ENCODE measurements at regions not wholly inside any gene's neighbourhood (a gene's known extent, or its start where the extent isn't known, plus 50 kb on each side); places are given as distances from the start of the nearest gene placed in this dataset.
A peak's percentile ranks its signal among the peaks of the same experiment; 100 is the strongest.

DNA sequence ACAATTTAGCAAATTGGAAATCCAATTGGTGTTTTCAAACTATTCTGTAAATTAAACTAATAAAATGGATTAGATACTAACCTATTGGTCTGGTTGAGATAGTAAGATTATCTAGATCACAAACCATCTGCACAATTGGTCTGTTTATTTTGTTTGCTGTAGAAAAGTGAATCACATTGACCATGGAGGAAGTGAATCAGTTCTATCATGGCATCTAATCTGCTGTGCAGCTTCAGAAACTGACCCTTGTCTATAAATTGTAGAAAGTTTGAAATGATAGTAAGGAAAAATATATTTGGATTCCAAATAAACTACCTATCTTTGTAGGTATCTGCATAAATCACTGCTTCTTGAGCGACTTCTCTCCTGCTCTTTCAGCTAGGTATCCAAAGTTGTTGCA is 1865.4 kb downstream of the MAT2B start:
- Histone ChIP-seq H3K36me3 (ENCODE audit: low read depth) (no peaks in the 10 kb centered on the region), H3K4me3 (ENCODE audit: severe bottlenecking) (no peak overlapping the region), H3K27me3 (ENCODE audit: insufficient read depth, poor library complexity, severe bottlenecking) (peaks cover 11% of the 10 kb centered on the region), H3K9me3 (ENCODE audit: severe bottlenecking) (no peaks in the 10 kb centered on the region), H3K4me1 (ENCODE audit: insufficient read depth, poor library complexity, severe bottlenecking) (peaks cover 9% of the 10 kb centered on the region), H3K27ac (ENCODE audit: poor library complexity, severe bottlenecking) (no peak overlapping the region)
- peak; percentile 53; the same call in 1 of the 3 replicates for ATAC-seq (ENCODE audit: low read depth)
- TF ChIP-seq, protein P1, sequence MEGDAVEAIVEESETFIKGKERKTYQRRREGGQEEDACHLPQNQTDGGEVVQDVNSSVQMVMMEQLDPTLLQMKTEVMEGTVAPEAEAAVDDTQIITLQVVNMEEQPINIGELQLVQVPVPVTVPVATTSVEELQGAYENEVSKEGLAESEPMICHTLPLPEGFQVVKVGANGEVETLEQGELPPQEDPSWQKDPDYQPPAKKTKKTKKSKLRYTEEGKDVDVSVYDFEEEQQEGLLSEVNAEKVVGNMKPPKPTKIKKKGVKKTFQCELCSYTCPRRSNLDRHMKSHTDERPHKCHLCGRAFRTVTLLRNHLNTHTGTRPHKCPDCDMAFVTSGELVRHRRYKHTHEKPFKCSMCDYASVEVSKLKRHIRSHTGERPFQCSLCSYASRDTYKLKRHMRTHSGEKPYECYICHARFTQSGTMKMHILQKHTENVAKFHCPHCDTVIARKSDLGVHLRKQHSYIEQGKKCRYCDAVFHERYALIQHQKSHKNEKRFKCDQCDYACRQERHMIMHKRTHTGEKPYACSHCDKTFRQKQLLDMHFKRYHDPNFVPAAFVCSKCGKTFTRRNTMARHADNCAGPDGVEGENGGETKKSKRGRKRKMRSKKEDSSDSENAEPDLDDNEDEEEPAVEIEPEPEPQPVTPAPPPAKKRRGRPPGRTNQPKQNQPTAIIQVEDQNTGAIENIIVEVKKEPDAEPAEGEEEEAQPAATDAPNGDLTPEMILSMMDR (IDR thresholded peaks at IDR 0.05; ENCODE audit: poor library complexity, severe bottlenecking): no peak
- DNase-seq (ENCODE audit: low spot score): no peak

GRCh38 chr5:165375201-165375600 is 1869.8 kb downstream of the MAT2B start:
- Histone ChIP-seq H3K36me3 (ENCODE audit: low read depth) (no peaks in the 10 kb centered on the region), H3K9me3 (ENCODE audit: severe bottlenecking) (no peaks in the 10 kb centered on the region), H3K27me3 (ENCODE audit: insufficient read depth, poor library complexity, severe bottlenecking) (peaks cover 6% of the 10 kb centered on the region), H3K4me3 (ENCODE audit: severe bottlenecking) (no peak overlapping the region), H3K4me1 (ENCODE audit: insufficient read depth, poor library complexity, severe bottlenecking) (peaks cover 9% of the 10 kb centered on the region), H3K27ac (ENCODE audit: poor library complexity, severe bottlenecking) (no peak overlapping the region)
- DNase-seq (ENCODE audit: low spot score) (no peak), ATAC-seq (ENCODE audit: low read depth) (no peak)
- TF ChIP-seq, protein P1 (IDR thresholded peaks at IDR 0.05; ENCODE audit: poor library complexity, severe bottlenecking): no peak

- DNase-seq (ENCODE audit: low spot score) (no peak), ATAC-seq (ENCODE audit: low read depth) (no peak)
- Histone ChIP-seq H3K4me3 (ENCODE audit: severe bottlenecking) (no peak overlapping the region), H3K36me3 (ENCODE audit: low read depth) (no peaks in the 10 kb centered on the region), H3K4me1 (ENCODE audit: insufficient read depth, poor library complexity, severe bottlenecking) (no peaks in the 10 kb centered on the region), H3K27ac (ENCODE audit: poor library complexity, severe bottlenecking) (no peak overlapping the region), H3K9me3 (ENCODE audit: severe bottlenecking) (no peaks in the 10 kb centered on the region), H3K27me3 (ENCODE audit: insufficient read depth, poor library complexity, severe bottlenecking) (no peaks in the 10 kb centered on the region)
- TF ChIP-seq, protein P1 (IDR thresholded peaks at IDR 0.05; ENCODE audit: poor library complexity, severe bottlenecking): no peak
Observed at GRCh38 chr5:165393839-165394238, 1888.4 kb downstream of the MAT2B start.

DNA sequence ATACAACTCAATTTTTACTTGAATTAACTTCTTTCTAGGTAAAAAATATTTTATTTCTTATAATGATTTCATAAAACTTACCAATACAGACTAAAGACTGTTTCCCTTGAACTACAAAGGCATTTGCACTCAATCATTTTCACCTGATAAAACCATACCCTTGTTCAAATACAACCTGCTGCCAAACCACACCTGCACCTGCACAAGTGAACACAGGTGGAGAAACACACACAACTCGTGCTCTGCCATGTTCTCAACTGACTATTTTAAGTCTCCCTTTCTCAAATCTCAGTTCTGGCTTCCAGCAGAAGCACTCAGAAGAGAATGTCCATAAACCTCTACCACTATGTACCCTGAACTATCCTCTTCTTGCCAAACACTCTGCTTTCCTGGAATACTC is 1892.1 kb downstream of the MAT2B start:
- no peaks in the 10 kb centered on the region for H3K4me1 ChIP-seq (ENCODE audit: insufficient read depth, poor library complexity, severe bottlenecking)
- H3K27ac ChIP-seq (ENCODE audit: poor library complexity, severe bottlenecking): no peak overlapping the region
- TF ChIP-seq, protein P1 (IDR thresholded peaks at IDR 0.05; ENCODE audit: poor library complexity, severe bottlenecking): no peak
- ATAC-seq (ENCODE audit: low read depth): no peak
- no peak overlapping the region for H3K4me3 ChIP-seq (ENCODE audit: severe bottlenecking)
- no peaks in the 10 kb centered on the region for H3K9me3 ChIP-seq (ENCODE audit: severe bottlenecking)
- no peaks in the 10 kb centered on the region for H3K27me3 ChIP-seq (ENCODE audit: insufficient read depth, poor library complexity, severe bottlenecking)
- H3K36me3 ChIP-seq (ENCODE audit: low read depth): no peaks in the 10 kb centered on the region
- no peak for DNase-seq (ENCODE audit: low spot score)

DNA sequence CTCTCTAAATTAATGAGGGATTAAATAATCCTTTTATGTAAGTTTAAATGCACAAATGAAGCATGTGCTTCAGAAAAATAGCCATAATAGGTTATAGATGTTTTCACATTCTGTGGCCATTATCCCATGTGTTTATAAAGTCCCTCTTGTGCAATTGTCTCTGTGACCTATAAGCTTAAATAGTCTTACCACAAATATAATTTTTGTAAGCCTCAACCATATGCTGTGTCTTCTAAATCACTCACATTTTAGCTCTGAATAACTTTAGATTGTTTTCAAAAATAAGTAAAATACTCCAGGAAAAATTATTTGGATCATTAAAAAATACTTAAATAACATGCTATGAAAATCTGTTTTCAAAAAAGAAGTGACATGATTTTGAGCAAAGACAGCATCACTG is 1894.7 kb downstream of the MAT2B start:
- ATAC-seq (ENCODE audit: low read depth): no peak
- Histone ChIP-seq H3K4me3 (ENCODE audit: severe bottlenecking) (no peak overlapping the region), H3K36me3 (ENCODE audit: low read depth) (no peaks in the 10 kb centered on the region), H3K9me3 (ENCODE audit: severe bottlenecking) (no peaks in the 10 kb centered on the region), H3K27me3 (ENCODE audit: insufficient read depth, poor library complexity, severe bottlenecking) (no peaks in the 10 kb centered on the region), H3K27ac (ENCODE audit: poor library complexity, severe bottlenecking) (no peak overlapping the region), H3K4me1 (ENCODE audit: insufficient read depth, poor library complexity, severe bottlenecking) (no peaks in the 10 kb centered on the region)
- DNase-seq (ENCODE audit: low spot score): no peak
- TF ChIP-seq, protein P1 (IDR thresholded peaks at IDR 0.05; ENCODE audit: poor library complexity, severe bottlenecking): no peak
